Inflammatory macrophage treated with lipopolysaccharide for 1 hour (primary cell): ENCODE measurements at regions not wholly inside any gene's neighbourhood (a gene's known extent, or its start where the extent isn't known, plus 50 kb on each side); places are given as distances from the start of the nearest gene placed in this dataset.
"Not testable (repeated sequence)": the region's sequence is repeated elsewhere in the genome, so short reads cannot be mapped to it uniquely, and the experiment has no call there.

Experiments
- DNase-seq, 2 donors: peaks; one replicate each; pipeline ENCODE4 v3.0.0-alpha.2; 2020 to 2022

- no peak for DNase-seq
Observed at GRCh38 chr7:81333004-81333403, 414.2 kb upstream of the SEMA3C start.

GRCh38 chr7:81331061-81332018, 412.5 kb upstream of the SEMA3C start:
- DNase-seq: no peak

- no peak for DNase-seq
Observed at GRCh38 chr7:81330108-81330507, 411.3 kb upstream of the SEMA3C start.

- no peak for DNase-seq
Observed at GRCh38 chr7:81327468-81328266, 408.8 kb upstream of the SEMA3C start.

- no peak for DNase-seq
Observed at GRCh38 chr7:81321949-81322348, 403.1 kb upstream of the SEMA3C start.

GRCh38 chr7:81317741-81318140, 398.9 kb upstream of the SEMA3C start:
- DNase-seq: no peak

- no peak for DNase-seq
Observed at GRCh38 chr7:81308643-81309322, 389.9 kb upstream of the SEMA3C start.

- DNase-seq: no peak
Observed at GRCh38 chr7:81301815-81302214, 383.0 kb upstream of the SEMA3C start.

GRCh38 chr7:81300753-81301152, 381.9 kb upstream of the SEMA3C start:
- DNase-seq: no peak

GRCh38 chr7:81299711-81300110, 380.9 kb upstream of the SEMA3C start:
- no peak for DNase-seq

GRCh38 chr7:81298951-81299666, 380.3 kb upstream of the SEMA3C start:
- DNase-seq: peak; percentile 49 to 58

- DNase-seq: peak; percentile 11 to 23
Observed at GRCh38 chr7:81297317-81297716, 378.5 kb upstream of the SEMA3C start.

GRCh38 chr7:81296726-81297125, 377.9 kb upstream of the SEMA3C start:
- DNase-seq: no peak

- DNase-seq: no peak
Observed at GRCh38 chr7:81294897-81295515, 376.2 kb upstream of the SEMA3C start.

- no peak for DNase-seq
Observed at GRCh38 chr7:81293806-81294205, 375.0 kb upstream of the SEMA3C start.

- DNase-seq: not testable (repeated sequence)
Observed at GRCh38 chr7:81286754-81287153, 367.9 kb upstream of the SEMA3C start.

- DNase-seq: no peak
Observed at GRCh38 chr7:81285142-81285871, 366.5 kb upstream of the SEMA3C start.

- DNase-seq: no peak
Observed at GRCh38 chr7:81284576-81284975, 365.7 kb upstream of the SEMA3C start.

GRCh38 chr7:81280531-81280930, 361.7 kb upstream of the SEMA3C start:
- no peak for DNase-seq

GRCh38 chr7:81277691-81278090, 358.8 kb upstream of the SEMA3C start:
- DNase-seq: no peak
